GM21576 (cell line): ENCODE measurements at regions not wholly inside any gene's neighbourhood (a gene's known extent, or its start where the extent isn't known, plus 50 kb on each side); places are given as distances from the start of the nearest gene placed in this dataset.

Experiments
- ATAC-seq: cut with Tn5 transposase; IDR thresholded peaks from one replicate; pipeline ENCODE4 v1.9.1; 2021; ENCODE audit warnings: mild to moderate bottlenecking, moderate library complexity; ENCODE audit not compliant: unreplicated experiment

DNA sequence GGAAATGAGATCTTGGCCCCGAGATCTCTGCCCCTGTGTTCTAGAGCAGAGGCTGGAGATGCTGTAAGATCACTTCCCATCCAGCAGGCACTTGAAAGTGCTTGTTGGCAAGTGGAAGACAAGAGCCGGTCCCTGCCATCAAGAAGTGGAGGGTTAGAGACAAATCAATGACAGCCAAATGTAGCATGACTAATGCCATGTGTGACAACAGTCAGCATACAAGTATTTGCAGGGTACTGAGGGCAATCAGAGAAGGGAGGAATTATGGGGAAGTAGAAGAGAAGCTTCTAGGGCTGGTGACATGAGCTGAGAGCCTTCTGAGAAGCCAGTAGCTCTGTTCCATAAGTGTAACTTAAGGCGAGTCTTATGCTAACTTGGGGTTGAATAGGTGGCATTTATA, 58.6 kb downstream of the TMEM17 start:
- ATAC-seq, result no peak

DNA sequence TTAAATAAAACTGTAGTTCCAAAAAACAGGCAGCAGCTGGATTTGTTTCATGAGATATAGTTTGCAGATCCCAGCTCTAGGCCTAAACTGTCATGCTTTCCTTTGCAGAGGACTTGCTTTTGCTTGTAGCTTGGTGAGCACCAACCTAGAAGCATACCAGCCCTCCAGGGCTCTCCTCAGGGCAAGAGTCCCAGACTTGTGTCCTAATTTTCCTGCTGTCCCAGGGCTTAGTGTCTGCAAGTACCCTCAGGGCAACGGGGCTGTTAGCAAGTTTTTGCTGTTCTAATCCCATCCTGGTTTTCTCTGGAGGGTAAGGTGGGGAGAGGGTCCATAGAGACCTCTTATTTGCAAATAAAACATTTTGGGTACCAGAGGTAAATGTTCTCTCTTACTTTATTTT, 59.5 kb downstream of the TMEM17 start:
- ATAC-seq, result no peak

DNA sequence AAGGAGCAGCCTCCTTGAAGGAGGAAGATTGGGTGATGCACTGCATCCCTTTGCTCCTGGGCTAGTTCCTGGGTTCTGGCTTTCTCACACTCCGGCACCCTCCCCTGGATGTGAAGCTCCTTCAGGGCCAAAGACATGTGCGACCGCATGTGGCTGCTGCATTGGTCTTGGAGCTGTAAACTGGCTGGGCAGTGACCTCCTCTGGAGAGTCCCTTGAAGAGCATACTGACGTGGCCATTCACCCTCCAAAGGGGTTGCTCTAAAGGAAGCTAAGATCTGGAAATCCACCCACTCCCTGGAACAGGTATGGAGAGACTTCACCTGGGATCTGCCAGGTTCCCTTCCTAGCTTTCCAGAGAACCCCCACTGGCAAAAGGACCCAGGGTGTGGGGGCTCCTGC, 62.1 kb downstream of the TMEM17 start:
- ATAC-seq, result no peak

DNA sequence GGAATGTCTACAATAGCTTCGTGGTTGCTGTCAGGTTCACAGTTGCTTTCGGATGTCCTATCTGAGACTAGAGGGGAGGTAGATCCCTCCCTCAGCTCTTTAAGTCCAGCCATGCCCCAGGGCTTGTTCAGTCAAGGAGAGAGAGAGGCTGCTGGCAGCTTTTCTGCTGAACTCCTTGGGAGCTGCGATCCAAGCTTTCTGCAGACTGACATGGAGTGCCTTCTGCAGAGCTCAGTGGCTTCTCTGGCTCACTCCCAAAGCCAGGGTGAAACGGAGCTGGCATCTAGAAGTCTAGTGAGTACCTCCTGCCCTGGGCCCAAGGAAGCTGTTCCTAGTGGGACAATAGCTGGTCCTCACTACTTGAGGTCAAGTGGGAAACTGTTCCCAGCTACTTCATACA, 62.5 kb downstream of the TMEM17 start:
- no peak for ATAC-seq

DNA sequence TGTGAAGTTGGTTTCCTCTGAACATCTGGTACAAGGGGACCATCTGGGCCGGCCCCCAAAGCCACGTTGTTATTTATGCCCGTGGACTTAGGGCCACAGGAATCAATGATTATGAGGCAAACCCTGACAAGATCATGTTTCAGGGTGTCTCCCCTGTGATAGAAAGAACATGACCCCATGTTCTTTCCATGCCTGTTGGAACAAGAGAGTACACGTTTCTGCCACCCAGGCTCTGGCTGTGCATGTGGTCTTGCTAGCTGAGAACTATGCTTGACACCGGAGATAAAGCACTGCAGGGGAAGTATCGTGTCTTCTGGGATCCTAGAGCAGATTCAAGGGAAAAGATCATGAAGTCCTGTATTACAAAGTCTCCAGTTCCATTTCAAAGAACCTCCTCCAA, 64.2 kb downstream of the TMEM17 start:
- no peak for ATAC-seq

DNA sequence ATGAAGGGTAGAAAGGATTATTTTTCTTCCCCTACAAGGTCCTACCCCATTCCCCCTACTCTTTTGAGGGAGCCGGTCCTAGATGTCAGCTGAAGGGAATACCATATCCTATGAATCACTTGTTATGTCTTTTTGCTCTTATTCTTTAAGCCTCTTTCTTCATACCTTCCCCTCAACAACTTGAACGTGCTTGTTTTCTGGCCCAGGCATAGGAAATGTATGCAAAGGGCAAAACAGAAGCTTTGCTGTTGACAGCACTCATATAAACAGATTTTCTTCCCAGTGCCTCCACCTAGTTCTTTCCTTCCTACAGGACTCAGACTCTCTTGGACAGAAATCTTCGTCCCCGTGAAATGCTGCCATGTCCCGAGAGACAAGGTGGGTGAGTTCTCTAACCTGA, 64.6 kb downstream of the TMEM17 start:
- no peak for ATAC-seq

DNA sequence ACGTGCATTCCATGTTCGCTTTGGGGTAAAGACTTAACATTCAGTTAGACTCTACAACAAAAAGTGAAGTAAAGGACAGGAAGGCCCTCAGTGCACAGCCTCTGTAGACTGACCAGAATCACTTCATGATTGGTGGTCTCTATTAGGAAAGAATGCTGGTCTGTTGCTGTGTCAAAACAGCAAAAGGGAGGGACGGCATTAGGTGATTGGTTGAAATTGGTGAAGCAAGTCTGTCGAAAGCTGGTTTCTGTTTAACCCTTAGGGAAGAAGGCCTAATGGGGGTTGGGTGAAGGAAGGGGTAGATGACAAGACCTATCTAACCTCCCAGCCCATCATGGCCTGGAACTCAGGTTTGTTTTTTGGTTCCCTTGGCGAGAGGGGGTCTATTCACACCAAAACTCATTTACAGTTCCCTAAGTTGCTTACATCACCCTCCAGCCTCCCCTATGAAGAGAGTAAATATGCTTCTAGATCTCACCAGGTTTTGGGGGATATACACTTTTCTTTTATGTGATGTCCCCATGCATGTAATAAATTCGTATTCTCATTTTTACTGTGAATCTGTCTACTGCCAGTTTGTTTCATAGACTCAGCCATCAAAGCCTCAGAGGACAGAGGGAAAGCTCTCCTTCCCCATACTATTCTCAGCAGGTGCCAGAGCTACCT, 65.6 kb downstream of the TMEM17 start:
- no peak for ATAC-seq

DNA sequence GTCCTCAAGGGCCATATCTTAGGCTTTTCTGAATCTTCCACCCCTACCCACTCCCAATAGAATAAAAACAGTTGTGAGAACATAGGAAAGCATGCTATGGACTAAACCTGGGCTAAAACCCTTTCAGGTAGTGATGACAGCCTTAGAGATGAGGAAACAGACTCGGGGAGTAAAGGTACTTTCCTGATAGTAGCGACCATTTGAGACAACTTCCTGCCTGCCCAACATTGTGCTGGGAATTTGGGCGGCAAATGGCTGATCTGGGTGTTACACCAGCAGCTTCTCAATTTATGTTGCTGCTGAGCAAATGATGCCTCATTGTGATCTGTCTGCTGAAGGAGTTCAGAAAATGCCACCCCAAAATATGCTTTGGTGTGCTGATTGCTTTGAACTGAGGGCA, 66.6 kb downstream of the TMEM17 start:
- no peak for ATAC-seq

DNA sequence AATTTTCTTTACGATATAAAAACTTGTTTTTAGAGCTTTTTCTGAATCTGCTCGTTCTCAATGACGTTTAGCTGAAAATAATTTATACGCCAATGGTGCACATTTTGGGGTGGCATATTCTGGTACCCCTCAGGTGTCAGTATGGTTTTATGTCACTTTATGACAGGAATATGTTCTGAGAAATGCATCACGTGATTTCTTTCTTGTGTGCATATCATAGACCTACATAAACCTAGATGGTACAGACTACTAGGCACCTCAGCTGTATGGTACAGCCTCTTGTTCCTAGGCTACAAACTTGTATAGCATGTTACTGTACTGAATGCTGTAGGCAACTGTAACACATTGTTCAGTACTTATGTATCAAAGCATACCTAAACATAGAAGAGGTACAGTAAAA, 68.2 kb downstream of the TMEM17 start:
- ATAC-seq, result no peak

DNA sequence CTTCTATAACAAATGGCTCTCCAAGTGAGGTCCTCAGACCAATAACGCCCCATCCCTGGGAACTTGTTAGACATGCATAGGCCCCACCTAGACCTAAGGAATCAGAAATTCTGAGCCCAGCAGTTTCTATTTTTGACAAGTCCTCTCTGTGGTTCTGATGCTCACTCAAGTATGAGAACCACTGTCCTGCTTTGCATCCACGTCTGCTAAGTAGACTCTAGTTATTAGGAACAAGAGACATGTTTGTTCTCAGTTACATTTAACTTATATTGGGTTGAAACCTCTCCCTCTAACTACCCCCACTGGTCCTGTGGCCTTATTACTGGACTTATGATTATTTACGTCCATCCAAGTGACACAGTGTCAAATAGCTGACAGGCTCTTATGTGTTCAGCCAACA, 70.3 kb downstream of the TMEM17 start:
- ATAC-seq, result peak; percentile 86

DNA sequence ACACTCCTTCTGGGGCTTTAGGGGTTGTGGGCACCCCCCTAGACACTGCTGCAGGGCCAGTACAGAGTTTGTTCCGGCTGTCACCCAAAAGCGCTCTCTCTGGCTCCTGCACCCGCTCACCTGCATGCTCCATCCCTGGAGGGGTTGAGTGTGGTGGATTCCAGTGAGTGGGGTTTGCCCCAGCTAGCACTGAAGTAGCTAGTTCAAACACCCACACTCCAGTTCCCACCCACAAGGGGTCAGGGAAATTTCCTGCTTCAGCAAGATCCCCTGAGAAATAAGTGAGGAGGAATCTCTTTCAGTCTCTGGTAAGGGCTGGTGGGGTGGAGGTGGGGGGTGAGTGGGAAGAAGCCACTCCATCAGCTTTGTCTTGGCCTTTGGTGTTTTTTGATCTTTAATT, 73.6 kb downstream of the TMEM17 start:
- no peak for ATAC-seq

DNA sequence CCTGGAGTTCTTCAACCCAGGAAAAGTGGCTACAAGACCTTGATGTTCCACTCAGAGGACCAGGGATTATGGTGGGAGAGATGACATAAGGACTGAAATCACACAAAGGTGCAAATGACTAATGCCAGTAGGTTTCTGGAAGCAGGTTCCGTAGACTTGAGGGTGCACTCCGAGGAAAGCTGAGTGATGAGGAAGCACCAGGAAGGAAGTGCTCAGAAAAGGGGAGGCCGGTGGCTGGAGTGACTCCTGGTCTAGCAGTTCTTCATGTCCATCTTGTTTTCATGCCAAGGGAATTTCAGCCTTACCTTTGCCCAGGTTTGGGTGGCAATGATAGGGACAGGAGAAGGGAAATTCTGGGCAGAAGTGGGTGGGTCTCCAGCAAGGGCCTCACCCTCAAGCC, 74.5 kb downstream of the TMEM17 start:
- no peak for ATAC-seq

DNA sequence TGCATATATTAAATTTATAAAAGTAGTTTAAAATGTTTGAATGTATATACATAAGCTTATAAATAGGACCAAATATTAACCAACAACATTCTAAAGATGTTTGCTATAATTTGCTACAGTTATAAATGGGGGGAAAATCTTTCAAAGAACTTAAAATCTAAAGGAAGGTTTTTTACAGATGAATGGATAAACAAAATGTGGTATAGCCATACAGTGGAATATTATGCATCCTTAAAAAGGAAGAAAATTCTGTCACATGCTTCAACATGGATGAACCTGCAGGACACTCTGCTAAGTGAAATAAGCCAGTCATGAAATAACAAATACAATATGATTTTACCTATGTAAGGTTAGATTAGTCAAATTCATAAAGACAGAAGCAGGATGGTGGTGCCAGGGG, 75.8 kb downstream of the TMEM17 start:
- ATAC-seq, result no peak

DNA sequence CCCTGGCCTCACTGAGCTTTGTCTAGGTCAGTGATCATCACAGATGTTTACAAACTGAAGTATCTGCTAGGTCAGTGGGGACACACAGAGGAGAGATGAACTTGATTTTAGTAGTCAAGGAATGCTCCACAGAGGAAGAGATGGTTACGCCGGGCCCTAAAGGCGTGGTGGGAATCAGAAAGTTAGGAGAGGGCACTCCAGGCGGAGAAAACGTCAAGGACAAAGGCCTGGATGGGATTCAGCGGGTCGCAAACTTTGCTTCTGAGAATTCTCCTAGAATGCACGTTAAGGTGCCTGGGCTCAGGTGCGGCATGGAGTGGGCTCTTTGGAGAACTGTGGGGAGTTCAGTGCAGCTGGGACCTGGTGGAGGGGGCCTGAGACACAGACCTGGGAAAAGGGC, 78.8 kb downstream of the TMEM17 start:
- no peak for ATAC-seq

DNA sequence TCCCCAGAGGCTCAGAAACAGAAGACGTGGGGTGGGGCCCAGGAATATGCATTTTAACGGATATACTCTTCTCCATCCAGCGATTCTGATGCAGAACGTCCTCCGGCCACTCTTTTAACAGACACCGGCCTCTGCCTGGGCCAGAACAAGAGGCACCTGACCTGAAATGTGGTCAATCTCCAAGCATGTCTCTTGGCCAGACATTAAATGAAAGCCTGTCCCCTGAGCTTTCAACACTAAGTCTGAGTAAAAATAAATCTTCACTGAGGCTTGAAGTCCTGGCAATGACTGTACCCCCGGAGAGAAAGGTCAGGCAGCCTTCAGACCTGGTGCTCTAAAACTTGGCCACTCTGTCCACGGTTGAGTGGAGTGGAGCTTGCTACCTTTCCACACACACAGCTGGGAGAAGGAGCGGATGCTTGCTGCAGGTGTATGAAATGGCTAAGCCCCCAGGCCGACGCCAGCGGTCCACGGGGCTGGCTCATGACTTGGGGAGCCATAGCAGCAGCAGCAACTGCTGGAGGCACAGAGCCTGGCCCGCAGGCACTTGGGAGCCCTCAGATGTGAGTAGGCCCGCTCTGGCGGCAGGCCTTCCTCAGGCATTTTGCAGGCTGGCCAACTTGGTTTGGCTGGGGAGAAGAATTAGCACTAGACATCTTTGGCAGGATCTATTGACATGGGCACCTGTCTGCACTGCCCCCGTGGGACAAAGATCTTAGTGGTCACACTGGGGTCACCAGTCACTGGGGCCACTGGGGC, 79.7 kb downstream of the TMEM17 start:
- ATAC-seq, result no peak

DNA sequence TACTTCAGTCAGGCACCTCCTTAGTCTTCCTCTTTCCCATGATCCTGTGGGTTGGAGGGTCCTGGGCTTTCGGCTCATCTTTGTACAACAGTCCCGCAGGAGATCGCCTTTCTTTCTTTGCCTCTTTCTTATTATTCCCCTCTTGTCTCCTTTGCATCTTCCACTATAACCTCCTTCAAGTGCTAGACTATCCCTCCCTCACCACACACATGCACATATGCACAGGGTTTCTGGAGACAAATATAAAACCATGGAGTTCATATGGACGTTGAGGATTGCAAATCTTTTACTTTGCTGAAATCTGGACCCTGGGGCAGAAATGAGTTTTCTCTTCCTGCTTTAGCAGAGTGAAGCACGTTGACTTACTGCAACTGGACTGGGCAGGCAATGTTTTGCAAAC, 80.3 kb downstream of the TMEM17 start:
- no peak for ATAC-seq

DNA sequence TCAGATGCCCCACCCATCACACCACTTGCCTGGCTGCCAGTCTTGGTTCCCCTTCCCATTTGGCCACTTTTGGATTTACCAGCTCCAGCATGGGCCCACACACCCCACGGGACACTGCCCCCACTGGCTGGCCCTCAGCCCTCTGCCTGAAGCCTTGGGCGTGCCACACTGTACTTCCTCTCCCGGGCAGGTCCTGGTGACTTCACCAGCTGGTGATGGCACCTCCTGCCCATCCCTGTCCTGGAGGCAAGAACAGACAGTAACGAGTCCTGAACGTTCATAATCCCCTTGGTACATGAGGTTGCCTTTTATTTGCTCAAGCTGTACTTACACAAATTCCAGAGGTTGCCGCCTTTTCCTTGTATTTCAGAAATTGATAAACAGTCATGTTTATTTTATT, 81.1 kb downstream of the TMEM17 start:
- no peak for ATAC-seq

DNA sequence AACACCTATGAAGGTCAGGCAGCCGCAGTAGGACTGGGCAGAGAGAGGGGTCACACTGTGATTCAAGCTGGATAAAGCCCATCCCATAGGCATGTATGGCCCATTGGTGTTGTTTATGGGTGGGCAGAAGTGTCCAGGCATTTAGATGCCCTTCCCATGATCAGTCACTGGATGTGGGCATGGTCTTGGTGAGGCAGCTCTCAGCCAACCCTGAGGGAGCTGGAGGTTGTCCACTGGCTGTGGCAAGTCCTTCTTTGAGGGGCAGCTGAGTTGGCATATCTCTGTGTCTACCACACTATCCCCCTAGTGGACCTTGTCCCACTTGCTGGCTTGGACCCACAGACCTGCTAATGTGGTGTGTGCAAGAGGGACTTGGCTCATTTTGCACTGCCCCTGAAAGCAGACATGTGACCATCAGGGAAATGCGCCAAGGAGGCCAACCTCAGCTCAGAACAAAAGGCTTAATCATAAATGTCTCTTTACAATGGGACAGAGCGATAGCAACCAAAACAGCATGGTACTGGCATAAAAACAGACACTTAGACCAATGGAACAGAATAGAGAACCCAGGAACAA, 82.0 kb downstream of the TMEM17 start:
- no peak for ATAC-seq

DNA sequence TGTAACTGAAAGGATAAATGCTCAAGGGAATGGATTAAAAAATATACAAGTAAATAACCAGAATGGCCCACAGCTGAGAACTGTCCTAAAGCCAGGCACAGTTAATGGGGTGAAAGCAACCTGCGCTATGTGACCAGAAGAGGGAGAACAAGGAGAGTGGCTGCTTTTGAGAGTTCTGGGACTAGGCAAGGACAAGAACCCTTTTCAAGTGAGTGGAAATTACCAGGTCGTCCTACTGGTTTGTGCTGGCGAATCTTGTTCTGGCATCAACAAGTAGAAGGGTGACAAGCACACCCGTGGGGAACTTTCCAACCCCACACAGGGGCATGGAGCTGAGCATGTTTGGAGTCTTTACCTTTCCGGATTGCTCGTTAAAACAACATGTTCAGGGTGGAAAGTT, 82.8 kb downstream of the TMEM17 start:
- ATAC-seq, result no peak

DNA sequence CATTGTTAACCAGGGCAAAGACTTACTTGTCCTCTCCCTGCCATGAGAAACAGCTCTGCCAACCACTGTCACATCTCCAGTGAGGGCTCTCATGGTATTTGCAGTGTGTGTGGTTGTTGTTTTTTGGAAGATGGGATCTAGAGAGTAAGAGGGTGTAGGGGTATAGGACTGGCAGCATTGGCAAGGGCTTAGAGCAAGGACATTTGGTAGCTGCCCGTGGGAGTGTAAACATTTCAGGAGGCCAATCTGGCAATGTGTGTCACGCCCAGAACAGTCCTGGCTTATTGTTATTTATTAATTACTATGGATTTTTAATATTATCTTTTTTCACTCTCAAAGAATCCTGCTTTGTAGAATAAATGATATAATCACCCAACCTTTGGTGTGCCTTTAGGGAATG, 90.5 kb downstream of the TMEM17 start:
- no peak for ATAC-seq

DNA sequence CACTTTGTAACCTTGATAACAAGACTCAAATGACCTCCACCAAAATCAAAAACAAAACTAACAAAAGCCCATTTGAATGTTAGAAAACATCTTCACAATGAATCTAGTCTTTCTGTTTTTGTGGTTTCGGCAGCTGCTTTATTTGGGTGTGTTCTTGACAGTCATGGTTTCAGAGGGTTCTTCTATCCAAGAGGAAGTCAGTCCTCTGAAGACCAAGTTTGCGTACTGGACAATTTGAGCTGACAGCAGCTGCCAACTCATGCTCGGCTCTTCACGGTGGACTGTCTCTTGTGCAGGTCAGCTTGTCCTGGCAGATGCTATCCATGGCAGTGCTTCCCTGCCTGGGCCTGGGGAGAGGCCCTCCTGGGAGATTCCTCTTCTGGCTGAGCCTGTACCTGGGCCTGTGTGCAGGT, 91.0 kb downstream of the TMEM17 start:
- ATAC-seq, result peak; percentile 84

DNA sequence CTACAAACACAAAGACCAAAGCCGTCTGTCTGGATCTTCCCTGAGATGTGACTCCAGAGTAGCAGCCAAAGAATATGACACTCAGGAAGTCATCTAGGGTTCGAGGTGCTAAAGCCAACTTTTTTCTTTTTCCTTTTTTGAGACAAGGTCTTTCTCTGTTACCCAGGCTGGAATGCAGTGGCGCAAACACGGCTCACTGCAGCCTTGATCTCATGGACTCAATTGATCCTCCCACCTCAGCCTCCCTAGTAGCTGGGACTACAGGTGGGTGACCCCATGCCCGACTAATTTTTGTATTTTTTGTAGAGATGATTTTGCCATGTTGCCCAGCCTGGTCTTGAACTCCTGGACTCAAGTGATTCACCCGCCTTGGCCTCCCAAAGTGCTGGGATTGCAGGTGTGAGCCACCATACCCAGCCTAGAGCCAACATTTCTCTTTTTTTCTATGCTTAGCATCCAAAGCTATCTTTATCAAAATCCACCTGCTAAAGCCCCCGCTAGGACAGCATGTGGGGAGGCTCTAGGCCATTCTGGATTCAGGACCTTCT, 92.8 kb downstream of the TMEM17 start:
- ATAC-seq, result no peak
